HG03520 (cell line): ENCODE measurements at regions not wholly inside any gene's neighbourhood (a gene's known extent, or its start where the extent isn't known, plus 50 kb on each side); places are given as distances from the start of the nearest gene placed in this dataset.

Source experiments
- ATAC-seq: cut with Tn5 transposase; IDR thresholded peaks from one replicate; pipeline ENCODE4 v1.9.1; 2021; ENCODE audit warnings: mild to moderate bottlenecking, moderate library complexity; ENCODE audit not compliant: unreplicated experiment

DNA sequence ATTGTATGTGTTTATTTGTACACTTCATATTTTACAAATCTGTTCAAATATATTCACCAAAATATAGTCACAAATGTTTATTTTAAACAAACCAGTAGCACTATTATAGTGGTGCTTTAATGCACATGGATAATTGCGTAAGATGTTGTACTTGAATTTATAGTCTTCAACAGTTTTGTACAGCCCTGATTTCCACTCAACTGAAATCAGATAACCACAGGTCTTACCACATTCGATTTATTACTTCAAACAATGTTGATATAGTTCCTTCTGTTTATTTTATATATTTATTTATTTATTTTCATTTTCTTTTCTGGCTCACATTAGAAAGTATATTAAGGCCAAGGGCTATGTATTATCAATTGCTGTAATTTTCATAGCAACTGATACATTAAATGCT lies 99.4 kb upstream of the ZNF804A start:
- ATAC-seq, result no peak

DNA sequence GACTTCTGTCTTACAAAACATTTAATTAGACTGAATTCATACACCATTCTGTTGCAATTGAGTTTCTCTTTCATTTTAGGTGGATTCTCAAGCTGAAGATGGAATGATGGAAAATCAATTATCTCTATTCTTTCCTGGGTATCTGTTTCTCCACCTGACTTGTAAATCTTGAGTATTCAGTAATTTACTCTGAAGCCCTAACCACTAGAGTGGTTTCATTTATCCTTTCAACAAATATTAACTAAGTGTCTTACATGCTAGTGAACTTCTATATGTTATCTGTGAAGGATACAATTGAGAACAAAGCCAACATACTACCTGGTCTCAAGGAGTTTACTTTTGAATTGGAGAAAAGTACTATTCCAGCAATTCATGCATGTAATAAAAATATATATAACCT lies 94.1 kb upstream of the ZNF804A start:
- no peak for ATAC-seq

DNA sequence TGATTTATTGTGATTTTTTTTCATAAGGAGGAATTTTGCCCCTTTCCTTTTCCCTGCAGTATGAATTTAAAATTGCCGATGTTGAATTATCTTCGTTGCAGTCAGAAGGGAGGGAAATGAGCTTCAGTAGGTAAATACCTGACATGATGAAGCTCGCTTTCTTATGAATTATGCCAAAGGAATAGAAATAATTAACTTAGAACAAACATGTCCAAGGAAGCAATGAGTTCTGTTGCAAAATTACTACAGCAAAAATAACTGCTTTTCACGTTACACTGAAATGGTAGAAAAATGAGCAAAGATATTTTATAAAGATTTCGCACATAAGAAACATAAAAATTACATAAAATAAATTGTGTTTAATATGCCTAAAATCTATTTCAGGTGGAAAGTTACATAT lies 91.1 kb upstream of the ZNF804A start:
- no peak for ATAC-seq

DNA sequence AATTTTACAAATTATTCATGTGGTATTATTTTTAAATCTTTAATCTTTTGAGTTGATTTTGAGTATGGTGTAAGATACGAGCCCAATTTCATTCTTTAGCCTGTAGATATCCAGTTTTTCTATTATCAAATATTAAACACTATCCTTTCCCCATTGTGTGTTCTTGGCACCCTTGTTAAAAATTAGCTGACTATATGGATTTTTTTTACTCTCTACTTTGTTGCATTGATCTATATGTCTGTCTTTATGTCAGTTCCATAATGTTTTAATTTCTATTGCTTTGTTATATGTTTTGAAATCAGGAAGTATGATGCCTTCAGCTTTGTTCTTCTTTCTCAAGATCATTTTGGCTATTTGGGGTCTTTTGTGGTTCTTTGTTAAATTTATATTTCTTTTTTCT lies 80.9 kb upstream of the ZNF804A start:
- no peak for ATAC-seq

DNA sequence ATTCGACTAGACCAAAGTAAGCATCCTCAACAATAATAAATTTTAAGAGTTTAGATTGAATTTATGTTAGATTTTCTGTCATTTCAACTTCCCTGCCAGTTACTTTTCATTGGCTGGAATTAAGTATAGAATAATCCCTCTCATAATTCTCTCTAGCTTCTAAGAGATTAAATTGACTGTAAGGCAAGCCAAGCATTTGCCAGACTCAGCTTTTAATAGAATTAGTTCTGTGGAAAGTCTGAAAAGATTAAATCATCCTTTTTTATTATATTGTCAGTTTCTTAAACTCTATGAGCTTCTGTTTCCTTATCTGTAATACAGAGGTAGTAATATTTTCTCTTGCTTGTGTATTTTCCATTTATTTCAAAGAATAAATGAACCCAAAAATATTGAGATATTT lies 77.9 kb upstream of the ZNF804A start:
- ATAC-seq, result no peak

DNA sequence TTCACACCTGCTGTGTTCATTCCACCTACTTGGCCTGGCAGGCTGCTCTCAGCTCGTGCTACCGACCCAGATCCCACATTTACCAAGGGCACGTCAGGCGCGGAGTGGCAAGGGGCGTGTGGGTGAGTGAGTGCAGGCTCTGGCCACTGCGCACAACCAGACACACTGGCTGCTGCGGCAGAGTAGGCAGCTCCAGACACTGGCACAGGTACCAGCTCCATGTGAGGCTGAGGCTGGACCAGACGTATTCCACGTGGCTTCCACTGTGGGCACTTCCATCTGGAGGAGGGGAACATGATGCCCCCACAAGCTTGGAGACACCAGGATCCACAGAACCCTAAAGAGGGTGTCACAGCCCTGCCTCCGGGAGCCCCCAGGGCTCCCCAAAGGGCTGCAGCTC lies 74.6 kb upstream of the ZNF804A start:
- ATAC-seq, result no peak

DNA sequence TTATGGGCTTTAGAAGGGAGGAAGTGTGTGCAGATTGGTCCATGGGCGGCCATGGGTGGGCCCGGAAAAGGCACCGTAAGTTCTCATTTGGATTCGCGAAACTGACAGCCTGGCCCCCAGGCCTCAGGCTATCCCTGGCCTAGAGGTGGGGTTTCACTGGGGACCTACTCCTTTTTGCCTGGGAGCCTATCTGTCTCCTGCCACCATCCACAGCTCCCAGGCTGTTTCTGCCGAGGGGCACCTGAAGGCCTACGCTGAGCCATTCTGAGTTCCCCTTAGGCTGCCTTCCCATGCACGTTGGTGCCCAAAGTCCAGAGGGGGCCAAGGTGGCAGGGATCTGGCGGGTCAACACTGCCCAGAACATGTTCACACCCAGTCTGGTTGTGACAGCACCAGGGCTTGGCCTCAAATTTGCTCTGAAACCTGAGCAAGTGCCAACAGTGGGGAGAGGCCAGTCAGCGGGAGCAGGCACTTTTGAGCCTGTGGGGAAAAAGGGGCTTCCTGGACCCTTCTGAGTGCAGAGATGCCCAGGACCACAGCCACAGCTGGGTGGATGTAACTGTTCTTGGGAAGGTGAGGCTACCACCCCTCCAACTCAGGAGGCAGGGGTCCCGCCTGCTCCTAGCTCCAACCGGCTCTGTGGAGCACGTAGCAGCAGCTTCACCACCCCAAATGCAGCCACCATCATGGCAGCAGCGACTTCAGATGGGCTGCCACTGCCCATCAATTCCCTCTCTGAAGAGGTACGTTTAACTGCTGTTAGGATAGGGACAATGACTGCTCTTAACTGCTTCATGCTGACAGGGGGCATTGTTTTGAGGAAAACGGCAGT lies 73.6 kb upstream of the ZNF804A start:
- ATAC-seq, result no peak

DNA sequence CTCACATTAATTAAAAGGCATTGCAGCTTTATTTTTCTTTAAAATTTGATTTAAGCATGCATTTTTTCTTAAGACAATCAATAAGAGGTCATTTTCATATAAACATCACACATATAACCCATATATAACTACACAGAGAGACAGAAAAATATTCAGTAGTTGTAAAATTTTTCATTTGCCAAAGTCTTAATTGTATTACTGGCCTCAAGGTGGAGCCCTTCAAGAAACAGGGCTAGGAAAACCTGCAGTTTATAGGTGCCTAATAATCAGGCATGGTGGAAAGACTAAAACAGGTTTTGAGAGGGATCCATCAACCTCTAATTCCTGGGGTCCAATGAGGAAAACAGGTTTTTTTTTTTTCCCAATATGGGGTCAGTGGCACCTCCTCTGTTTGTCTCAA lies 71.3 kb upstream of the ZNF804A start:
- ATAC-seq, result no peak

DNA sequence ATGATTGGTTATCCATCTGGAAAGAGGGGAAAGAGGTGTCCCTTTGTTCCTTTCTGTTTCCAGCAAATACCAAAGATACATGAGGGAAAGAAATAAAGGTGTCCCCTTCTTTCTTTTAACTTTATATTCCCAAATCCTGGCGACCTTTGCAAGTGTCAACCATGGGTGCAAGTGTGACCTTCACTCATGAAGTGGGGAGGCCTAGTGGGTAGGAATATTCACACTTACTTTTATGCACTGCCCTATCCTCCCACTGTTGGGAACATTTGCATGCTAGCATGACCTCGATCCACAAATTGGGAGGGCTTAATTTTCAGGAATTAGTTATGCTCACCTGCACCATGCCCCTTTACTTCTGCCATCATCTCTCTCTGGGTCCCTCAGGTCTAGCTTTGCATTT lies 70.2 kb upstream of the ZNF804A start:
- ATAC-seq, result no peak

DNA sequence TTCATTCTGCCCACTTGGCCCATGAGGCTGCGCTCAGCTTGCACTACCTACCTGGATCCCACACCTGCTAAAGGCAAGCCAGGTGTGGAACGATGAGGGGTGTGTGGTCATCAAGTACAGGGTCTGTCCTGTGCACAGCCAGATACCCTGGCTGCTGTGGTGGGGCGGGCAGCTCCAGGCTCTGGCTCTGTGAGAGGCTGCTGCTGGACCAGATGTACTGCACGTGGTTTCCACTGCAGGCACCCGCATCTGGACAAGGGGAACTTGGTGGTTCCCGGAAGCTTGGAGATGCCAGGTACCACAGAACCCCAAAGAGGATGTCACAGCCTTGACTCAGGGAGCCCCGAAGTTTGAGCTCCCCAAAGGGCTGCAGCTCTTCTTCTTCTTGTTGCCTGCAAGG lies 68.1 kb upstream of the ZNF804A start:
- ATAC-seq, result no peak

DNA sequence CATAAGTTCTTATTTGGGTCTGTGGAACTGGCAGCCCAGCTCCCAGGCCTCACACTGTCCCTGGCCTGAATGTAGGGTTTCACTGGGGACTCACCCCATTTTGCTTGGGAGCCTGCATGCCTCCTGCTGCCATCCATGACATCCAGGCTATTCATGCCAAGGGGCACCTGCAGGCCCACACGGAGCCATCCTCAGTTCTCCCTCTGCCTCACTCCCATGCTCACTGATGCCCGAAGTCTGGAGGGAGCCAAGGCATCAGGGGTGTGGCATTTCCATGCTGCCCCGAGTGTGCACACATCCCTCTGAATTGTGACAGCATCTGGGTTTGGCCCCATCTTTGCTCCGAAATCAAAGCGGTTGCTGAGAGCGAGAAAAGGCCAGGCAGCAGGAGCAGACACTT lies 67.4 kb upstream of the ZNF804A start:
- no peak for ATAC-seq

DNA sequence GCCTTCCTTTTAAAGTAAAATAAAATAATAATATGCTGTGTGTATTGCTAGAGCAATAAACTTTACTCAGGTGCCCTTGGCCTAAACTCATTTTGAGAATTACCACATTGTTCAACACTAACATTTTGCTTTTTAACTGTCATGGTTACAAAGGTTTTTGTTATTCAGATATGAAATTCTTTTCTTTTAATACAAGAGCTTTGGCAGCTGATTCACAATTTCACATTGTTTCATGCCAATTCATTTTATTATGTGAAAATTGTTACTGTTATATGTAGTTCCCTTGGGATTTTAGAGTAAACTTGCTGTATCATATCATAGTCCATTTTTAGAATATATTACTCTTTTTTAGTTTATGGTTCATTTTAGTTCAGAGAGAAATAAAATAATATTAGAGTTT lies 65.8 kb upstream of the ZNF804A start:
- no peak for ATAC-seq

DNA sequence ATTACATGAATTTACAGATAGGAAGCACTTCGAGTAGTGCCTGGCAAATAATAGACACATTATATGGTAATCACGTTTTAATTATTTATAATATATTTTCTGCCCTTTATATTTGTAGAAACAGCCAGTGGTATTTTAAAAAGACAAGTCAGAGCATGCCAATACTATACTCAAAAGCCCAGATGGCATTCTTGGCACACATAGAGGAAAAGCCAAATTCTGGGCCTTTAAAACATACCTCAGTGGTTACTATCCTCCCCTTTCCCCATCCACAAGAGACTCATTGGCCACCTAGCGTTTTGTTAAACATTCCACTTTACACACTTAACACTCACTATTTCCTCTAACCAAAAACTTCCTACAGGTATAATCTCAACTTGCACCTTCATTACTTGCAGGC lies 63.3 kb upstream of the ZNF804A start:
- no peak for ATAC-seq

DNA sequence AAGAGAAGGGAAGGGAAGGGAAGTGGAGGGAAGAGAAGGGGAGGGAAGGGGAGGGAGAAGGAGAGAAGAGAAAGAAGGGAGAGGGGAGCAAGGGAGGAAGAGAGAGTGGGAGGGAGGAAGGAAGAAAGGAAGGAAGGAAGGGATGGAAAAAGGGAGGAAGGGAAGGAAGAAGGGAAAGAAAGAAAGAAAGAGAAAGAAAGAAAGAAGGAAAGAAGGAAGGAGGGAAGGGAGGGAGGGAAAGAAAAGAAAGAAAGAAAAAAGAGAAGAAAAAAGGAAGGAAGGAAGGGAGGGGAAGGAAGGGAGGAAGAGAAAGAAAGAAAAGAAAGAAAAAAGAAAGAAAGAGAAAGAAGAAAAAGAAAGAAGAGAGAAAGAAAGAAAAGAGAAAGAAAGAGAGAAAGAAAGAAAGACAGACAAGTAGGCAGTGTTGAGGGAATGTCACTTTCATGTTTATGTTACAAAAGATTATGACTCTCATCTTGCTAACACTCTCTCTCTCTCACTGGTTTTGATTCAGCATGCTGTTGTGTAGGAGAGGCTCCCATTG lies 58.0 kb upstream of the ZNF804A start:
- ATAC-seq, result no peak

DNA sequence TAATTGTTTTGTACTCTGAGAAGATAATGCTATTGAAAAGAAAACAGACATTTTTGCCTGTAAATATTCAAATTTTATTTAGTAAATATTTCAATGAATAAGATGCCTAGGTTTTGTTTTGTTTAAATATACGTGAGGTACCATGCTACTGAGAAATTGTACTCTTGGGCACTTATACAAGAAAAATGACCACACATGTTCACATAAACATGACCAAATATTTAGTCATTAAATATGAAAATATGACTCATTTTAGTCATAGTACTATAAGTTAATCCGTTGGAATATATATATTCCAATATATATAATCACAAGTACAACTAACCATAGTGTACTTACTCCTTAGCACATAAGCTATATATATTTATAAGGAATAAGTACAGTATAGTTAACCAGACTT lies 56.7 kb upstream of the ZNF804A start:
- no peak for ATAC-seq

DNA sequence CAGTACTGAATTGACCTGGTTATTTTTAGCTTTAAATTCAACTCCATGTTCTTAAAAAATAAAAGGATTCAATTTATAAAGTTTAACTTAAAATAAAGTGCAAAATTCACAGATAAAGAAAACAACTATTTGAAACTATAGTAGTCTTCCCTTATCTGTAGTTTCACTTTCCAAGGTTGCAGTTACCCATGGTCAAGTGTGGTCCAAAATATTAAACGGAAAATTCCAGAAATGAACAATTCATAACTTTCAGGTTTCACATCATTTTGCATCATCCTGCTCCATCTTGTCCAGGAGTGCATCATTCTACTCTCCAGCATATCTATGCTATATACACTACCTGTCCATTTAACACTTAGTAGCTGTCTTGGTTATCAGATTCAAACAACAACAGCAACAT lies 54.5 kb upstream of the ZNF804A start:
- no peak for ATAC-seq
